HepG2 (cell line): ENCODE measurements at regions not wholly inside any gene's neighbourhood (a gene's known extent, or its start where the extent isn't known, plus 50 kb on each side); places are given as distances from the start of the nearest gene placed in this dataset.

Source experiments
- ATAC-seq: fragments of 200-7000 bp; cut with Tn5 transposase; 3 replicates; pipeline ENCODE4 v1.9.1; 2020; ENCODE audit warnings: mild to moderate bottlenecking, moderate library complexity
- BruUV-seq: library from RNA; stranded (reverse); fragments of 400-500 nt; replicated peaks from 2 replicates; lab custom pipeline; 2021; lab: Mats Ljungman, UMichigan
- CTCF ChIA-PET: fragments of 300-600 bp; formaldehyde crosslinking; extraction: SDS; loops from one replicate; lab custom pipeline; 2021; ENCODE audit warnings: low total read pairs, inconsistent platforms, low intra/inter-chr PET ratio; lab: Yijun Ruan, JAX
- POLR2A ChIA-PET: fragments of 350-600 bp; sonication (Branson Sonifier 250); formaldehyde crosslinking; loops from one replicate; lab custom pipeline; 2020; ENCODE audit warnings: antibody characterized with exemption, inconsistent platforms; lab: Yijun Ruan, JAX
- DNase-seq: peaks from one replicate; pipeline ENCODE4 v3.0.0-alpha.2; 2015; ENCODE audit warnings: low spot score
- FAIRE-seq: peaks from 3 replicates; lab custom pipeline; 2011; peaks lifted over from hg19 to GRCh38; lab: Jason Lieb, UNC
- H2AFZ ChIP-seq: one replicate; pipeline ENCODE4 v1.6.1; 2011; ENCODE audit warnings: low read length, inconsistent platforms
- H3K27ac ChIP-seq: fragments of 300-600 bp; 3 replicates; pipeline ENCODE4 v1.8.0; 2011; ENCODE audit warnings: mixed run types, mild to moderate bottlenecking, mixed read lengths, low read length, inconsistent platforms; ENCODE audit not compliant: insufficient read depth; ENCODE audit errors: extremely low read length
- H3K27me3 ChIP-seq, 2 experiments: fragments of 200-600 bp in 1 of 2; 2 replicates in 1 of 2; 3 replicates in 1 of 2; pipeline versions ENCODE4 v1.6.0 to v1.8.0; 2011; ENCODE audit warnings: low read length in 2 of 2, mild to moderate bottlenecking in 2 of 2, moderate library complexity in 2 of 2, inconsistent platforms in 1 of 2; ENCODE audit not compliant: insufficient read depth in 2 of 2, control insufficient read depth in 1 of 2
- H3K36me3 ChIP-seq, 2 experiments: fragments of 200-600 bp in 1 of 2; replicated peaks in 1 of 2; 2 replicates in 1 of 2; 3 replicates in 1 of 2; pipeline versions ENCODE4 v1.5.1 to v1.8.0; 2011; ENCODE audit warnings: low read length in 2 of 2, inconsistent platforms in 1 of 2; ENCODE audit not compliant: insufficient read depth in 2 of 2, control insufficient read depth in 1 of 2
- H3K4me1 ChIP-seq: 2 replicates; pipeline ENCODE4 v1.5.1; 2012; ENCODE audit warnings: low read length, inconsistent platforms; ENCODE audit not compliant: insufficient read depth
- H3K4me2 ChIP-seq: 2 replicates; pipeline ENCODE4 v1.6.0; 2011; ENCODE audit warnings: low read depth, low read length, inconsistent platforms
- H3K4me3 ChIP-seq, 3 experiments: fragments of 200-600 bp in 1 of 3; sonication (generic), shearing (Covaris generic) in 1 of 3; replicated peaks in 1 of 3; 2 replicates each; pipeline ENCODE4 v1.5.1; 2011 to 2016; ENCODE audit warnings: low read length in 3 of 3, inconsistent platforms in 2 of 3, low read depth in 2 of 3, mild to moderate bottlenecking in 2 of 3, control low read depth in 1 of 3, mixed read lengths in 1 of 3; ENCODE audit not compliant: insufficient read depth in 1 of 3
- H3K79me2 ChIP-seq: one replicate; pipeline ENCODE4 v1.6.1; 2011; ENCODE audit warnings: low read length, inconsistent platforms; ENCODE audit not compliant: insufficient read depth
- H3K9ac ChIP-seq: 2 replicates; pipeline ENCODE4 v1.6.0; 2011; ENCODE audit warnings: mild to moderate bottlenecking, low read depth, low read length, inconsistent platforms; ENCODE audit not compliant: insufficient read depth
- H3K9me3 ChIP-seq: 2 replicates; pipeline ENCODE4 v1.5.1; 2012; ENCODE audit warnings: mild to moderate bottlenecking, low read length
- H4K20me1 ChIP-seq: 2 replicates; pipeline ENCODE4 v1.6.0; 2011; ENCODE audit warnings: inconsistent platforms, mild to moderate bottlenecking, low read length, moderate library complexity; ENCODE audit not compliant: insufficient read depth
- GZF1 ChIP-seq: sonication (generic); formaldehyde crosslinking; IDR thresholded peaks from 2 replicates; pipeline ENCODE4 v1.5.1; 2020; ENCODE audit warnings: mild to moderate bottlenecking, missing genetic modification reagents
- MIXL1 ChIP-seq: IDR thresholded peaks from 2 replicates; pipeline ENCODE4 v1.6.1; 2016
- MYNN ChIP-seq: sonication (generic); formaldehyde crosslinking; IDR thresholded peaks from 2 replicates; pipeline ENCODE4 v1.4.0; 2020; ENCODE audit warnings: mild to moderate bottlenecking, low read depth, missing genetic modification reagents
- RFX3 ChIP-seq: IDR thresholded peaks from 2 replicates; pipeline ENCODE4 v1.6.1; 2016; ENCODE audit warnings: missing biosample characterization, missing genetic modification reagents
- RXRB ChIP-seq: IDR thresholded peaks from 2 replicates; pipeline ENCODE4 v1.6.1; 2016; ENCODE audit warnings: borderline replicate concordance, missing genetic modification reagents, missing compliant biosample characterization
- SOX5 ChIP-seq: IDR thresholded peaks from 2 replicates; pipeline ENCODE4 v1.6.1; 2016; ENCODE audit warnings: borderline replicate concordance
- WIZ ChIP-seq: sonication (generic); formaldehyde crosslinking; IDR thresholded peaks from 2 replicates; pipeline ENCODE4 v1.5.1; 2020; ENCODE audit warnings: mild to moderate bottlenecking, missing genetic modification reagents
- ZNF101 ChIP-seq: sonication (generic); formaldehyde crosslinking; IDR thresholded peaks from 2 replicates; pipeline ENCODE4 v1.4.0; 2020; ENCODE audit warnings: mild to moderate bottlenecking, low read depth, missing genetic modification reagents, borderline replicate concordance
- WGBS: methylation state at CpG from one replicate; pipeline ENCODE4 v1.1.6; 2017; ENCODE audit warnings: low lambda C conversion rate; 5-methylcytosine and 5-hydroxymethylcytosine counted together
- in situ Hi-C: cut with HindIII; loops from 2 replicates; pipeline ENCODE4 v1.10.0; 2017; ENCODE audit warnings: low pct_unique_long_range_greater_than_20kb; ENCODE audit not compliant: extremely low pct_ligation_motif_present
- intact Hi-C: fragments of 100-400 bp; cut with micrococcal nuclease; formaldehyde crosslinking; loops from one replicate; pipeline ENCODE4 v1.10.0; 2022; ENCODE audit not compliant: unreplicated experiment
- TF ChIP-seq, protein P1 (sequence below): sonication (generic); formaldehyde crosslinking; IDR thresholded peaks from 2 replicates; pipeline ENCODE4 v1.4.0; 2020; ENCODE audit warnings: missing genetic modification reagents, borderline replicate concordance
- TF ChIP-seq, protein P2 (sequence below): sonication (generic); formaldehyde crosslinking; IDR thresholded peaks from 2 replicates; pipeline ENCODE4 v1.4.0; 2020; ENCODE audit warnings: missing genetic modification reagents
- TF ChIP-seq, protein P3 (sequence below): sonication (generic); formaldehyde crosslinking; IDR thresholded peaks from 2 replicates; pipeline ENCODE4 v1.4.0; 2020; ENCODE audit warnings: missing genetic modification reagents, borderline replicate concordance
- TF ChIP-seq, protein P4 (sequence below): sonication (generic); formaldehyde crosslinking; conservative IDR thresholded peaks from 2 replicates; pipeline ENCODE4 v1.8.0; 2022; ENCODE audit warnings: missing genetic modification reagents

DNA sequence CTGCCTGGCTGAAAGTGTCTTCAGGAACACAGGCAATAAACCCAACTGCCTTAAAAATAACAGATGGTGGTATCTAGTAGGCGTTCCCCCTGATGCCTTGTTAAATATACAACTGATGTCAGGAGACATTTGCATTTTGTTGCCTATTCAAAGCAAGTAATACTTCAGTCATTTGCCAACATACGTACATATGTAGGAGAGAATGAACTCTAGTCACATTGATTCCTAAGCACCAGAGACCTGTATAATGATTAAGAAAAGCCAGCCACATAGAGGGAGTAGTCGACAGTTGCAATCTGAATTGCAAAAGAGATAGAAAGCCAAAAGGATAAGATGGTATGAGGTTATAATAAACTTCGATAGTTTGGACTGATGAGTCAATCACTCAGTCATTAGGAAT is 191.0 kb upstream of the EMCN start (continued):
- TF ChIP-seq RXRB, result no peak
- TF ChIP-seq, protein P1, sequence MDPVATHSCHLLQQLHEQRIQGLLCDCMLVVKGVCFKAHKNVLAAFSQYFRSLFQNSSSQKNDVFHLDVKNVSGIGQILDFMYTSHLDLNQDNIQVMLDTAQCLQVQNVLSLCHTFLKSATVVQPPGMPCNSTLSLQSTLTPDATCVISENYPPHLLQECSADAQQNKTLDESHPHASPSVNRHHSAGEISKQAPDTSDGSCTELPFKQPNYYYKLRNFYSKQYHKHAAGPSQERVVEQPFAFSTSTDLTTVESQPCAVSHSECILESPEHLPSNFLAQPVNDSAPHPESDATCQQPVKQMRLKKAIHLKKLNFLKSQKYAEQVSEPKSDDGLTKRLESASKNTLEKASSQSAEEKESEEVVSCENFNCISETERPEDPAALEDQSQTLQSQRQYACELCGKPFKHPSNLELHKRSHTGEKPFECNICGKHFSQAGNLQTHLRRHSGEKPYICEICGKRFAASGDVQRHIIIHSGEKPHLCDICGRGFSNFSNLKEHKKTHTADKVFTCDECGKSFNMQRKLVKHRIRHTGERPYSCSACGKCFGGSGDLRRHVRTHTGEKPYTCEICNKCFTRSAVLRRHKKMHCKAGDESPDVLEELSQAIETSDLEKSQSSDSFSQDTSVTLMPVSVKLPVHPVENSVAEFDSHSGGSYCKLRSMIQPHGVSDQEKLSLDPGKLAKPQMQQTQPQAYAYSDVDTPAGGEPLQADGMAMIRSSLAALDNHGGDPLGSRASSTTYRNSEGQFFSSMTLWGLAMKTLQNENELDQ, result no peak

DNA sequence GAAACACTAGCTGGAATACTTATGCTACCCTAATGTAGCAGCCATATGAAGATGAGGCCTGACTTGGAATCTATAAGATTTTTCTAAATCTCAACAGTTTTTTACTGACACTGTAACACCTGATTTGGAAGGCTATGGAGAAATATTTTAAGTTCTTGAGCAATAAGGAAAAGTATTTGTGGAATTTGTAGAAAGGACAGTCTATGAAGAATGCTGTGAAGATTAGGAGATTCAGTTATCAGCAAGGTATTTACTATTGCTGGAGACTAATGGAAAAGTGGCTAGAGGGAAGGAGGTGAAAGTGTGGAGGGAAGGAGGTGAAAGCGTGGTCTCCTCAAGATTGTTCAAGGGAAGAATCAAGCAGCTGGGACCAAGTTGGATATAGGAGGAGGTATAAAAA is 190.0 kb upstream of the EMCN start:
- intact Hi-C loops (no loop called here), in situ Hi-C loops (no loop called here)
- DNase-seq (no peak), FAIRE-seq (no peak), ATAC-seq (no peak)
- Histone ChIP-seq H3K4me2 (no peak overlapping the region), H3K4me3 (no peak overlapping the region), H3K27ac (no peak overlapping the region), H3K9me3 (no peaks in the 10 kb centered on the region), H3K9ac (no peak overlapping the region), H3K79me2 (no peaks in the 10 kb centered on the region), H2AFZ (no peak overlapping the region), H3K36me3 (no peaks in the 10 kb centered on the region), H4K20me1 (no peaks in the 10 kb centered on the region), H3K27me3 (no peaks in the 10 kb centered on the region), H3K4me1 (no peaks in the 10 kb centered on the region)
- no TSS peak for BruUV-seq
- CTCF ChIA-PET, result no interaction called here
- POLR2A ChIA-PET, result no interaction called here
- TF ChIP-seq, protein P2, sequence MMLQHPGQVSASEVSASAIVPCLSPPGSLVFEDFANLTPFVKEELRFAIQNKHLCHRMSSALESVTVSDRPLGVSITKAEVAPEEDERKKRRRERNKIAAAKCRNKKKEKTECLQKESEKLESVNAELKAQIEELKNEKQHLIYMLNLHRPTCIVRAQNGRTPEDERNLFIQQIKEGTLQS (CRISPR knock-in tag), result no peak
- TF ChIP-seq ZNF101 (CRISPR knock-in tag) (no peak), RFX3 (CRISPR knock-in tag) (no peak), WIZ (no peak), MYNN (CRISPR knock-in tag) (no peak), GZF1 (CRISPR knock-in tag) (no peak), SOX5 (no peak), MIXL1 (CRISPR knock-in tag) (no peak)
- TF ChIP-seq, protein P3, sequence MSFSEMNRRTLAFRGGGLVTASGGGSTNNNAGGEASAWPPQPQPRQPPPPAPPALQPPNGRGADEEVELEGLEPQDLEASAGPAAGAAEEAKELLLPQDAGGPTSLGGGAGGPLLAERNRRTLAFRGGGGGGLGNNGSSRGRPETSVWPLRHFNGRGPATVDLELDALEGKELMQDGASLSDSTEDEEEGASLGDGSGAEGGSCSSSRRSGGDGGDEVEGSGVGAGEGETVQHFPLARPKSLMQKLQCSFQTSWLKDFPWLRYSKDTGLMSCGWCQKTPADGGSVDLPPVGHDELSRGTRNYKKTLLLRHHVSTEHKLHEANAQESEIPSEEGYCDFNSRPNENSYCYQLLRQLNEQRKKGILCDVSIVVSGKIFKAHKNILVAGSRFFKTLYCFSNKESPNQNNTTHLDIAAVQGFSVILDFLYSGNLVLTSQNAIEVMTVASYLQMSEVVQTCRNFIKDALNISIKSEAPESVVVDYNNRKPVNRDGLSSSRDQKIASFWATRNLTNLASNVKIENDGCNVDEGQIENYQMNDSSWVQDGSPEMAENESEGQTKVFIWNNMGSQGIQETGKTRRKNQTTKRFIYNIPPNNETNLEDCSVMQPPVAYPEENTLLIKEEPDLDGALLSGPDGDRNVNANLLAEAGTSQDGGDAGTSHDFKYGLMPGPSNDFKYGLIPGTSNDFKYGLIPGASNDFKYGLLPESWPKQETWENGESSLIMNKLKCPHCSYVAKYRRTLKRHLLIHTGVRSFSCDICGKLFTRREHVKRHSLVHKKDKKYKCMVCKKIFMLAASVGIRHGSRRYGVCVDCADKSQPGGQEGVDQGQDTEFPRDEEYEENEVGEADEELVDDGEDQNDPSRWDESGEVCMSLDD (CRISPR knock-in tag), result no peak
- TF ChIP-seq, protein P4, sequence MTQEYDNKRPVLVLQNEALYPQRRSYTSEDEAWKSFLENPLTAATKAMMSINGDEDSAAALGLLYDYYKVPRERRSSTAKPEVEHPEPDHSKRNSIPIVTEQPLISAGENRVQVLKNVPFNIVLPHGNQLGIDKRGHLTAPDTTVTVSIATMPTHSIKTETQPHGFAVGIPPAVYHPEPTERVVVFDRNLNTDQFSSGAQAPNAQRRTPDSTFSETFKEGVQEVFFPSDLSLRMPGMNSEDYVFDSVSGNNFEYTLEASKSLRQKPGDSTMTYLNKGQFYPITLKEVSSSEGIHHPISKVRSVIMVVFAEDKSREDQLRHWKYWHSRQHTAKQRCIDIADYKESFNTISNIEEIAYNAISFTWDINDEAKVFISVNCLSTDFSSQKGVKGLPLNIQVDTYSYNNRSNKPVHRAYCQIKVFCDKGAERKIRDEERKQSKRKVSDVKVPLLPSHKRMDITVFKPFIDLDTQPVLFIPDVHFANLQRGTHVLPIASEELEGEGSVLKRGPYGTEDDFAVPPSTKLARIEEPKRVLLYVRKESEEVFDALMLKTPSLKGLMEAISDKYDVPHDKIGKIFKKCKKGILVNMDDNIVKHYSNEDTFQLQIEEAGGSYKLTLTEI (CRISPR knock-in tag), result no peak
- 5% methylated on average over 1 of the region's 1 CpG for WGBS
